Neural crest cell (in vitro differentiated cells): ENCODE measurements at regions not wholly inside any gene's neighbourhood (a gene's known extent, or its start where the extent isn't known, plus 50 kb on each side); places are given as distances from the start of the nearest gene placed in this dataset.

ENCODE experiments used
- DNase-seq: peaks from one replicate; pipeline ENCODE4 v3.0.0; 2021; ENCODE audit warnings: low read depth, mixed read lengths, low spot score
- H3K27ac Mint-ChIP-seq: one replicate; pipeline ENCODE4 v1.8.0; 2021; ENCODE audit warnings: mild to moderate bottlenecking, mixed read lengths; ENCODE audit not compliant: unreplicated experiment
- H3K27me3 Mint-ChIP-seq: 2 replicates; pipeline ENCODE4 v1.8.0; 2021; ENCODE audit warnings: low read depth, mild to moderate bottlenecking, mixed read lengths
- H3K36me3 Mint-ChIP-seq: 2 replicates; pipeline ENCODE4 v1.8.0; 2021; ENCODE audit warnings: low read depth, mild to moderate bottlenecking, mixed read lengths
- H3K4me1 Mint-ChIP-seq: 2 replicates; pipeline ENCODE4 v1.8.0; 2021; ENCODE audit warnings: mixed read lengths
- H3K4me3 Mint-ChIP-seq: one replicate; pipeline ENCODE4 v1.8.0; 2021; ENCODE audit warnings: mild to moderate bottlenecking, mixed read lengths
- H3K9me3 Mint-ChIP-seq: 2 replicates; pipeline ENCODE4 v1.8.0; 2021; ENCODE audit warnings: mixed read lengths
- CTCF ChIP-seq: fragments of 200-600 bp; sonication (generic); conservative IDR thresholded peaks from 2 replicates; pipeline ENCODE4 v1.5.0; 2021; ENCODE audit warnings: antibody characterized with exemption, mild to moderate bottlenecking

GRCh38 chr10:78137147-78137546, 103.5 kb downstream of the RPS24 start:
- DNase-seq, result no peak
- H3K36me3 Mint-ChIP-seq, result no peaks in the 10 kb centered on the region
- no peak for TF ChIP-seq CTCF
- H3K27me3 Mint-ChIP-seq, result peaks cover 4% of the 10 kb centered on the region
- no peak overlapping the region for H3K4me3 Mint-ChIP-seq
- peaks cover 4% of the 10 kb centered on the region for H3K9me3 Mint-ChIP-seq
- H3K4me1 Mint-ChIP-seq, result peaks cover 10% of the 10 kb centered on the region
- peak overlapping the region; percentile 93 for H3K27ac Mint-ChIP-seq

GRCh38 chr10:78139341-78139740, 105.7 kb downstream of the RPS24 start:
- Mint-ChIP-seq H3K36me3 (no peaks in the 10 kb centered on the region), H3K27me3 (peaks cover 4% of the 10 kb centered on the region), H3K4me1 (peaks cover 10% of the 10 kb centered on the region), H3K9me3 (peaks cover 4% of the 10 kb centered on the region), H3K4me3 (no peak overlapping the region), H3K27ac (peak overlapping the region; percentile 31)
- no peak for TF ChIP-seq CTCF
- DNase-seq, result no peak

GRCh38 chr10:78140066-78140630, 106.5 kb downstream of the RPS24 start:
- peaks cover under 1% of the 10 kb centered on the region for H3K27me3 Mint-ChIP-seq
- DNase-seq, result no peak
- no peak overlapping the region for H3K4me3 Mint-ChIP-seq
- H3K4me1 Mint-ChIP-seq, result peaks cover 10% of the 10 kb centered on the region
- H3K27ac Mint-ChIP-seq, result no peak overlapping the region
- H3K9me3 Mint-ChIP-seq, result peaks cover 4% of the 10 kb centered on the region
- TF ChIP-seq CTCF, result no peak
- no peaks in the 10 kb centered on the region for H3K36me3 Mint-ChIP-seq

- H3K27ac Mint-ChIP-seq, result no peak overlapping the region
- H3K27me3 Mint-ChIP-seq, result no peaks in the 10 kb centered on the region
- H3K4me1 Mint-ChIP-seq, result peaks cover 10% of the 10 kb centered on the region
- DNase-seq, result no peak
- peaks cover 7% of the 10 kb centered on the region for H3K9me3 Mint-ChIP-seq
- no peak overlapping the region for H3K4me3 Mint-ChIP-seq
- TF ChIP-seq CTCF, result no peak
- H3K36me3 Mint-ChIP-seq, result no peaks in the 10 kb centered on the region
Observed at GRCh38 chr10:78143576-78143975, 109.9 kb downstream of the RPS24 start.

GRCh38 chr10:78146200-78146599, 112.5 kb downstream of the RPS24 start:
- H3K4me3 Mint-ChIP-seq, result no peak overlapping the region
- no peaks in the 10 kb centered on the region for H3K27me3 Mint-ChIP-seq
- no peak for TF ChIP-seq CTCF
- no peak overlapping the region for H3K27ac Mint-ChIP-seq
- peaks cover 7% of the 10 kb centered on the region for H3K9me3 Mint-ChIP-seq
- no peaks in the 10 kb centered on the region for H3K4me1 Mint-ChIP-seq
- DNase-seq, result no peak
- H3K36me3 Mint-ChIP-seq, result no peaks in the 10 kb centered on the region
